HG03354 (cell line): ENCODE measurements at regions not wholly inside any gene's neighbourhood (a gene's known extent, or its start where the extent isn't known, plus 50 kb on each side); places are given as distances from the start of the nearest gene placed in this dataset.
"Not testable (repeated sequence)": the region's sequence is repeated elsewhere in the genome, so short reads cannot be mapped to it uniquely, and the experiment has no call there.

ENCODE experiments used
- ATAC-seq: cut with Tn5 transposase; IDR thresholded peaks from one replicate; pipeline ENCODE4 v1.9.1; 2021; ENCODE audit warnings: mild to moderate bottlenecking; ENCODE audit not compliant: unreplicated experiment, poor library complexity, severe bottlenecking

GRCh38 chr10:64120301-64120980 lies 599.2 kb downstream of the REEP3 start:
- not testable (repeated sequence) for ATAC-seq

GRCh38 chr10:64130152-64130551 lies 609.0 kb downstream of the REEP3 start:
- no peak for ATAC-seq

DNA sequence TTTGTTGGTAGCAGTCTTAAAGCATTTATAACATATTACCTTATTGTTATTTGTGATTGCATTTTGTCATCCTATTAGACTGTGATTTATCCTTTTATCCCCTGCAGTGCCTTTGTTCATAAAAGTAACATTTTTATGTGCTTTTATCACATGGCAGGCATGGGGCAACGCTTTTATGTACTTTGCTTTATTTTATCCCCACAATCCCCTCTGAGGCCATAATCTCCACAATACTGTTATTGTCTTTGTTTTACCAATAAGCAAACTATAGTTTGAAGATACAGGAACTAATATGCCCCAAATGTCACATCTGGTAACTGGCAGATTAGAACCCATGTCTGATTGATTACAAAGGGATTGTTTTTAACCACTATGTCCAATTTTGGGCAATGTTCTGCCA lies 613.5 kb downstream of the REEP3 start:
- ATAC-seq, result no peak

GRCh38 chr10:64142395-64142794 lies 621.2 kb downstream of the REEP3 start:
- no peak for ATAC-seq

DNA sequence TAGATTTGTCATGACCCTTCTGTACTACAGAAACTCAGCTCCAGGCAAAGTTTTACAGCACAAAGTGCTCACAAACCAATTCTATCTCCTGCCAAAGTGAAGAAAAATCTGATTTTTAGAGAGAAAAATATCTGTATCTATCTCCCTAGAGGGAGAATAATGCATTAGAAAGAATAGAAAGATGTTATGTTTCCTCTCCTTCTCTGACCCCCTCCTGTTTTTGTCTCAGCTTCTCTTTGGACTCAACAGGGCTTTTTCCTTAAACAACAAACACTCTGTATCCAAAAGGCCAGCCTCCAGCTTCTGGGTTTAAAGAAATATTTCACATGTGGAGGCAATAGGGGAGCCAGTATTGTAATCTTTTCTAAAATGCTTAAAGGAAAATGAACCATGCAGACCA lies 627.4 kb downstream of the REEP3 start:
- ATAC-seq, result no peak

DNA sequence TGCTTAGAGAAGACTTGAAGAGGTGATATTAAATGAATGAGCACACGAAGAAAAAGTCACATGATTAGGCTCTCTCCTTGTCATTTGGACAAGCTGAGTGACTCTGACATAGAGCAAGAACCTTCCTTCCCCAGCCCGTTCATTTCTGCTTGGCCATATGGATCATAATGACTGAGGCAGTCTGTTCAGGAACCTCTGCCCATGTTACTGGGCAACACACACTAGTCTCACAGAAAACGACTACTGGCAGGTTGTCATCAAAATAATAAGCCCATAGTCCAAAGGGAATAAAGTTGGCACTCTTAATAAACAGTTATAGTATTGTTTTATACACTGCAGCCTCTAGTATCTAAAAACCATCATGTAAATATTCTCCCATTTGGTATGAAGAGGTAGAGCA lies 635.0 kb downstream of the REEP3 start:
- ATAC-seq, result no peak

DNA sequence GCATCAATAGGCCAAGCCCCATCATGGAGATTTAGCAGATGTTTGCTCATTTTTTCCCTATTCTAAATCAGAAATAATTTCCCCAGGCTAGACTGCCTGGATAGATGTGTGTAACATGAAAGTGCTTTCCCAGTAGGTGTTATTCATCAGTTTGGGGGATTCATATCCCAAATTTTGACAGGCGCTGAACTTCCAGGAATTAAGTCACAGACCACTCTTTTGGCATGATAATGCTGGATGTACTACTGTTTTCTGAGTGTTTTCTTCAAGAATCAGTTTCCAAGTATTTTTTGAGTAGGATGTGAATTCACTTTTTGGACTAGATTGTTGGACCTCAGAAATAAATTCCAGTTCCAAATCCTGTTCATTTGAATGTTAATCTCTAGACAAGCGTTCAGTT lies 637.4 kb downstream of the REEP3 start:
- no peak for ATAC-seq

- ATAC-seq, result no peak
These were observed 639.0 kb downstream of the REEP3 start for GRCh38 chr10:64159910-64160872.

- no peak for ATAC-seq
These were observed 649.6 kb downstream of the REEP3 start for GRCh38 chr10:64170791-64171190.

DNA sequence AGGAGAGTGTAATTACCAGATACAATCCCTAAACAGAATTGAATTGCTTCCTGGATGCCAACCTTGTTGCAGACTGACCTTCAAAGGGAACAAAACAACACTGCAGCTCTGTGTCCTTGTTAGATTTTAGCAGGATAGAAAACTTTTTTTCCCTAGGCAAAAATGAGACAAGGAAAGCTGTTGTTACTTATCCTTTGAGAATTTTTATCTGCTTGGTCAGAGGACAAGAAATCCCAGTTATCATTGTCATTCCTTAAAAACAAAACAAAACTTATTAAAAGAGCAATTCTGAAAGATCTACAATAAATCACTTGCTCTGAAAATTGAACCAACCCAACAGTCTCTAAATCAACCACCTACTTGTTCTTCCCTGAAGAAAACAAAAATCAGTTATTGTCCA lies 652.6 kb downstream of the REEP3 start:
- ATAC-seq, result no peak

DNA sequence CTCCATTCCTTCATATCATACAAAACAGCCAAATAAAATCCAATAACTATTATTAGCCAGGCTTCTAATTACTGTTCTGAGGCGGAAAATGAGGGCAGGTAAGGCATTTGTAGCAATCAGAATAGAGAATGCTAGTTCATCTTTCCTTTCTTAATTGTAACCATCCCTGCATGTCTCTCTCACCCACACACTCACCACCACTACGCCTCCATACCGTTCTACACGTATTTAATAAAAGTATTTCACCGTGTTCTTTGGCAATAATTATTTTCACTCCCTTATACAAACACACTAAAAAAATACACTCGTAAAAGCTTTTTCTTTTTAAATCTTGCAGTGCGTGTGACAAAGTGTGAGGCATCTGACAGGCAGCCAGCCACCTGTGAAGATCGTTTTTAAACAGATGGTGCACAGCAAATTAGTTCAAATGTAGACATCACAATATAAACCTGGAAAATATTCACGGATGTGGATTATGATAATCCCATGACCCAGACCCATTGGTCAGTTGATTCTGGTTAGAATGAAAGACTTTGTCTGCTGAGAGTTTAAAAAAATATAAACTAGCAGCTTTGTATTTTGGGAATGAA lies 653.6 kb downstream of the REEP3 start:
- ATAC-seq, result no peak

- ATAC-seq, result no peak
These were observed 654.2 kb downstream of the REEP3 start for GRCh38 chr10:64175271-64175962.

DNA sequence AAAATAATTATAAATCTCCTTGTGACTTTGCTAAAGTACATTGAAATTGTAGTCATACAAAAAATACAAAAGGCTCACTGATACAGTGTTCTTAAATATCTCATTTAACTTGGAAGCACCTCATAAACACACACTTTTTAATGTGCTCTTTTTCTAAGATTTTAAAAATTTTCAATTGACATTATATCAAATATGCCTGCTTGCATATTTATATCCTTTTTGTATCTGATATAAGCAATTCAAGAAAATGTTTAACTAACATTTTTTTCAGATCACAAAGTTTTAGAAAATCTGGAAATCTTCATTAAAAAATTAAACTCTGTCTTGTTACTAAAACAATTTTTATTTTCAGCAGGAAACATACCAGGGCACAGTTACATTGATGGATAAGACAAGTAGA lies 661.5 kb downstream of the REEP3 start:
- ATAC-seq, result no peak

DNA sequence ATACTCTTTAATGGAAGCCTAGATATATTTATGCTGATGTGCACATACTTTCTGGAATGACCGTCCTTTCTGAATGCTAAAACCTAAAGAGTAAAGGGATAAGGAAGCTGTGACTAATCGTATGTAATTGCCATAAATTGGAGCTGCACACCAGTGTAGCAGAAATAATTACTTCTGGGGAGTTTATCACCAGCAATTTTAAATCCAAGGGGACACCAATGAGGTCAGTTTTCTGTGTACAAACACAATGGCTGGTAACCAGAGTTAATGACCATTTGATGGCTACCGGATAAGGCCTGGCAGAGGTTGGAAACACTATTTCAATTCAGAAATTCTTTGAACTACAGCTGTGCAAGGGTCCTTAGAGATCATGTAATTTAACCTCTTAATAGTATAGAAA lies 670.1 kb downstream of the REEP3 start:
- no peak for ATAC-seq

DNA sequence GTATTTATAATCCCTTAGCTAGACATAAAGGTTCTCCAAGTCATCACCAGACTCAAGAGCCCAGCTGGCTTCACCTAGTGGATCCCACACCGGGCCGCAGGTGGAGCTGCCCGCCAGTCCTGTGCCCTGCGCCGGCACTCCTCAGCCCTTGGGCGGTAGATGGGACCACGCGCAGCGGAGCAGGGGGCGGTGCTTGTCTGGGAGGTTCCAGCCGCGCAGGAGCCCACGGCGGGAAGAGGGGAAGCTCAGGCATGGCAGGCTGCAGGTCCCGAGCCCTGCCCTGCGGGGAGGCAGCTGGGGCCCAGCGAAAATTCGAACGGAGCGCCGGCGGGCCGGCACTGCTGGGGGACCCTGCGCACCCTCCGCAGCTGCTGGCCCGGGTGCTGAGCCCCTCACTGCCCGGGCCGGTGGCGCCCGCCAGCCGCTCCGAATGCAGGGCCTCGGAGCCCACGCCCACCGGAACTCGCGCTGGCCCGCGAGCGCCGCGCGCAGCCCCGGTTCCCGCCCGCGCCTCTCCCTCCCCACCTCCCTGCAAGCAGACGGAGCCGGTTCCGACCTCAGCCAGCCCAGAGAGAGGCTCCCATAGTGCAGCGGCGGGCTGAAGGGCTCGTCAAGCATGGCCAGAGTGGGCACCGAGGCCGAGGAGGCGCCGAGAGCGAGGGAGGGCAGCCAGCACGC lies 675.6 kb downstream of the REEP3 start:
- no peak for ATAC-seq

DNA sequence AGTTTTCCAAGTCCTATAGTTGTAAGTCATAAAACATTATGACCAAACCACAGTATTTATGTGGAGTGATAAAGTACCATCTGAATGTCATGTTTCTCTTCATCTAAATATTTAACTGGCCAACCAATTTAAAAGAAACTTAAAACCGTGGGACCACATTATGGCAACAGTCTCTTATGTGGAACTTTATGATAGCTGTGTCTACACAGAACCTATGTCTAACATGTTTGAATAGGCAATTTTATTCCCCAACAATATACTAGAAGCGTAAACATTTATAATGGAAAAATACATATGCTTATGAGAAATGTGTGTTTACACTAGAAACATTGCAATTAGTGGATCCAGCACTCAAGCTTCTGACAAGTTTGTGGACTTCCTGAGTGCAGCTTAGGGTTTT lies 680.7 kb downstream of the REEP3 start:
- ATAC-seq, result no peak

DNA sequence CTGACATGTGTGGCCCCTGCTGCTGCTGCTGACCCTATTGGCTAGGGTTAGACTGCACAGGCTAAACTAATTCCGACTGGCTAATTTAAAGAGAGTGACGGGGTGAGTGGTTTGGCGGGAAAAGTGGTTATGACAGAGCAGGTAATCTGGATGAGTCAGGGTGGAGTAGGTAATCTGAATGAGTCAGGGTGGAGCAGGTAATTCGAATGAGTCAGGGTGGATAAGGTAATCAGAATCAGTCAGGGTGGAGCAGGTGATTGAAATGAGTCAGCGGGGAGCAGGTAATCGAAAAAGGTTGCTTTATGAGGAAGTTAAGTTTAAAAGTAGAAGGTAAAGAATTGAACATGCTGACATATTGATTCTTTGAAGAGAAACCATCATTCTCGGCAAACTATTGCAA lies 683.3 kb downstream of the REEP3 start:
- ATAC-seq, result not testable (repeated sequence)

GRCh38 chr10:64206409-64206808 lies 685.2 kb downstream of the REEP3 start:
- ATAC-seq, result no peak

DNA sequence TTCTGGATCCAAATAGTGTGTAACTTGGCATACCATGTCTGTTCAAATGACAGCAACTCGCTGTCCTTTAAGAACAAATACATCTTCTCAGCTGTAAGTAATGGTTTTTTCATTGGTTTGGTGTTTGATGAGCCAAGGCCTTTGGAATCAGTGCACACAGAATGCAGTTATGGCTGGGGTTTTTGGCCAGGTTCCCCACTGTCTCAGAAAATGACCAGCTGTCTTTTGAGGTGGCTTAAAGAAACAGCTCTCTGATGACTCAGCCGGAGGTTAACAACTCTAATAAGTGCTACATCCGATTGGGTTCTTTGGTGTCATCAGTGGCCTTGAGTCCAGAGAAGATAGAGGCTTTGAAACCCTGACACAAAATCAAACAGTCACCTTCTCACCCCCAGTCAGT lies 688.4 kb downstream of the REEP3 start:
- ATAC-seq, result no peak

DNA sequence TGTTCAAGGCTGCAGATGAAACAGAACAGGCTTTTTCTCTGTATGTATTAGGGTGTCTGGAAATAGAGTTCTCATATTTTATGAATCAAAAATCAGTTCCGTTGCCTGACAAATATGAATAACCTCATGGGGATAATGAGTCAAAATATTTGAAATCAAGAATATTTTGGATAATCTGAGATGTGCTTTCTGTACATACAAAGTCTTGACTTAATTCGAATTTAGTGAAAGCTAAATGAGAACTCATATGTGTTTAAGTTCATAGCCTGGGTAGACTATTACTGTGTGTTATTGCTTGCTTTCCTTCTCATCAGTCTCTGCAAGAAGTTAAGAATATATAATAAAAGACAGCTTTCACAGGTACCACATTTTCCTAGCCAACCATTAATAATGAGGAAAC lies 689.0 kb downstream of the REEP3 start:
- no peak for ATAC-seq
